PFSK-1 (cell line): ENCODE measurements at regions not wholly inside any gene's neighbourhood (a gene's known extent, or its start where the extent isn't known, plus 50 kb on each side); places are given as distances from the start of the nearest gene placed in this dataset.

Experiments used
- POLR2AphosphoS5 ChIP-seq: IDR thresholded peaks from 2 replicates; pipeline ENCODE4 v1.6.1; 2012; ENCODE audit warnings: low read depth, mild to moderate bottlenecking, control low read depth, low read length, moderate library complexity
- SIN3A ChIP-seq: IDR thresholded peaks from 2 replicates; pipeline ENCODE4 v1.6.1; 2012; ENCODE audit warnings: mild to moderate bottlenecking, low read length, moderate library complexity, borderline replicate concordance; ENCODE audit not compliant: insufficient read depth
- TAF1 ChIP-seq: IDR thresholded peaks from 2 replicates; pipeline ENCODE4 v1.6.1; 2012; ENCODE audit warnings: low read length, control low read depth, borderline replicate concordance; ENCODE audit not compliant: insufficient read depth
- TF ChIP-seq, protein P1 (sequence below), 2 experiments: IDR thresholded peaks; 2 replicates each; pipeline versions ENCODE4 v1.6.1 to v1.8.0; 2011 to 2012; ENCODE audit warnings: low read depth in 2 of 2, low read length in 2 of 2, control low read depth in 1 of 2, inconsistent platforms in 1 of 2, mild to moderate bottlenecking in 1 of 2, moderate library complexity in 1 of 2; ENCODE audit not compliant: insufficient read depth in 1 of 2

DNA sequence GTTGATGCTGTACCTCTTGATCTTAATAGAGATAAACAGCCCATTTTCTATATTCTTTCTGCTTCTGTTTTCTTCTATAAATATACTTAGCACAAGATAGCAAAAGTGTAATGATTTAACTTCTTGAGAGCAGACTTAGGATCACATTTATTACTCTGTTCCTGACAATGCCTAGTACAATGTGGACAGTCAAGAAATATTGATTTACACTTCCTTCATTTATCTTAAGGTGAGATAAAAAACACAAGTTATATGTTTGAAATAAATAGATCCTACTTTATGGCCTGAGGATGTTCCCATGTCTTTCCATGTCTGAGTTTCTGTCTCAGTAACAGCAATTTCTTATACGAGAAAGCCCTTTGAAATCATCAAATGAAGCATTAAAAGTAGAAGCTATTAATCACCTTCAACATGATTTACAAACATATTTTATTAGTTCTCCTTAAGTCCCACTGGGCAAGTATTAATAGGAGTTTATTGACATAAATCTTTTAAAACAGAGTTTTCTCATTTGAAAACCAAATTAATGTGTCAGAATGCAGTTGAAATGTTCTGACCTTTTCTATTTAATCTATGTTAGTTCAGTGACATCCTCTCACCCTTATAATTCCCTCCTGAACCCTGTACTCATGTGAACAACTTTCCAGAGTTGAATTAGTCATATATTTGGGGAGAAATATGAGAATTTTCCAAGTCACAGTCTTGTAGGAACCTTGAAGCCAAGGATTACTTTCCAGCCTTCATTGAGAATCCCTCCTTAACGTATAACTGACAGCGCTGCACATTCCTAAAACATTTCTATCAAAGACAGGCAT, 1611.7 kb upstream of the TENM4 start:
- TF ChIP-seq POLR2AphosphoS5 (no peak), TAF1 (no peak), SIN3A (no peak)
- TF ChIP-seq, protein P1, sequence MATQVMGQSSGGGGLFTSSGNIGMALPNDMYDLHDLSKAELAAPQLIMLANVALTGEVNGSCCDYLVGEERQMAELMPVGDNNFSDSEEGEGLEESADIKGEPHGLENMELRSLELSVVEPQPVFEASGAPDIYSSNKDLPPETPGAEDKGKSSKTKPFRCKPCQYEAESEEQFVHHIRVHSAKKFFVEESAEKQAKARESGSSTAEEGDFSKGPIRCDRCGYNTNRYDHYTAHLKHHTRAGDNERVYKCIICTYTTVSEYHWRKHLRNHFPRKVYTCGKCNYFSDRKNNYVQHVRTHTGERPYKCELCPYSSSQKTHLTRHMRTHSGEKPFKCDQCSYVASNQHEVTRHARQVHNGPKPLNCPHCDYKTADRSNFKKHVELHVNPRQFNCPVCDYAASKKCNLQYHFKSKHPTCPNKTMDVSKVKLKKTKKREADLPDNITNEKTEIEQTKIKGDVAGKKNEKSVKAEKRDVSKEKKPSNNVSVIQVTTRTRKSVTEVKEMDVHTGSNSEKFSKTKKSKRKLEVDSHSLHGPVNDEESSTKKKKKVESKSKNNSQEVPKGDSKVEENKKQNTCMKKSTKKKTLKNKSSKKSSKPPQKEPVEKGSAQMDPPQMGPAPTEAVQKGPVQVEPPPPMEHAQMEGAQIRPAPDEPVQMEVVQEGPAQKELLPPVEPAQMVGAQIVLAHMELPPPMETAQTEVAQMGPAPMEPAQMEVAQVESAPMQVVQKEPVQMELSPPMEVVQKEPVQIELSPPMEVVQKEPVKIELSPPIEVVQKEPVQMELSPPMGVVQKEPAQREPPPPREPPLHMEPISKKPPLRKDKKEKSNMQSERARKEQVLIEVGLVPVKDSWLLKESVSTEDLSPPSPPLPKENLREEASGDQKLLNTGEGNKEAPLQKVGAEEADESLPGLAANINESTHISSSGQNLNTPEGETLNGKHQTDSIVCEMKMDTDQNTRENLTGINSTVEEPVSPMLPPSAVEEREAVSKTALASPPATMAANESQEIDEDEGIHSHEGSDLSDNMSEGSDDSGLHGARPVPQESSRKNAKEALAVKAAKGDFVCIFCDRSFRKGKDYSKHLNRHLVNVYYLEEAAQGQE (IDR thresholded peaks at IDR 0.05; ENCODE audit: insufficient read depth in 1 of 2, low read depth in 2 of 2, low read length in 2 of 2) = no peak
